ENCODE measurements at regions not wholly inside any gene's neighbourhood (a gene's known extent, or its start where the extent isn't known, plus 50 kb on each side); places are given as distances from the start of the nearest gene placed in this dataset.

- no peak for DNase-seq (ENCODE audit: low spot score)
These were observed 60.8 kb downstream of the CCNA1 start for GRCh38 chr13:36493046-36493445.

GRCh38 chr13:36495431-36495830 lies 63.1 kb downstream of the CCNA1 start:
- DNase-seq (ENCODE audit: low spot score) = no peak

GRCh38 chr13:36509369-36509768 lies 77.1 kb downstream of the CCNA1 start:
- no peak for DNase-seq (ENCODE audit: low spot score)

GRCh38 chr13:36512771-36513170 lies 80.5 kb downstream of the CCNA1 start:
- DNase-seq (ENCODE audit: low spot score) = no peak

- no peak for DNase-seq (ENCODE audit: low spot score)
These were observed 81.0 kb downstream of the CCNA1 start for GRCh38 chr13:36513266-36513665.

- no peak for DNase-seq (ENCODE audit: low spot score)
These were observed 83.2 kb downstream of the CCNA1 start for GRCh38 chr13:36515466-36515865.

- DNase-seq (ENCODE audit: low spot score) = no peak
These were observed 83.9 kb downstream of the CCNA1 start for GRCh38 chr13:36516225-36516624.

- no peak for DNase-seq (ENCODE audit: low spot score)
These were observed 86.4 kb downstream of the CCNA1 start for GRCh38 chr13:36518707-36519106.

GRCh38 chr13:36519432-36519831 lies 87.1 kb downstream of the CCNA1 start:
- no peak for DNase-seq (ENCODE audit: low spot score)

GRCh38 chr13:36520111-36520510 lies 87.8 kb downstream of the CCNA1 start:
- no peak for DNase-seq (ENCODE audit: low spot score)

- peak; percentile 24 for DNase-seq (ENCODE audit: low spot score)
These were observed 94.6 kb downstream of the CCNA1 start for GRCh38 chr13:36526897-36527296.

GRCh38 chr13:36528105-36528504 lies 95.8 kb downstream of the CCNA1 start:
- DNase-seq (ENCODE audit: low spot score) = peak; percentile 25

- peak; percentile 41 for DNase-seq (ENCODE audit: low spot score)
These were observed 97.9 kb downstream of the CCNA1 start for GRCh38 chr13:36530050-36530789.

GRCh38 chr13:36530861-36531590 lies 98.7 kb downstream of the CCNA1 start:
- no peak for DNase-seq (ENCODE audit: low spot score)

- DNase-seq (ENCODE audit: low spot score) = no peak
These were observed 99.6 kb downstream of the CCNA1 start for GRCh38 chr13:36531746-36532486.

GRCh38 chr13:36533806-36534205 lies 101.5 kb downstream of the CCNA1 start:
- no peak for DNase-seq (ENCODE audit: low spot score)

GRCh38 chr13:36536546-36536945 lies 104.3 kb downstream of the CCNA1 start:
- no peak for DNase-seq (ENCODE audit: low spot score)

- no peak for DNase-seq (ENCODE audit: low spot score)
These were observed 111.4 kb downstream of the CCNA1 start for GRCh38 chr13:36543671-36544070.

- DNase-seq (ENCODE audit: low spot score) = no peak
These were observed 115.8 kb downstream of the CCNA1 start for GRCh38 chr13:36548129-36548528.

- DNase-seq (ENCODE audit: low spot score) = no peak
These were observed 116.9 kb downstream of the CCNA1 start for GRCh38 chr13:36549126-36549702.

- DNase-seq (ENCODE audit: low spot score) = peak; percentile 53
These were observed 117.5 kb downstream of the CCNA1 start for GRCh38 chr13:36549755-36550154.

- no peak for DNase-seq (ENCODE audit: low spot score)
These were observed 117.9 kb downstream of the CCNA1 start for GRCh38 chr13:36550177-36550576.

- DNase-seq (ENCODE audit: low spot score) = no peak
These were observed 119.2 kb downstream of the CCNA1 start for GRCh38 chr13:36551445-36551844.

All from ecto neural progenitor cell (in vitro differentiated cells).